ENCODE measurements at regions not wholly inside any gene's neighbourhood (a gene's known extent, or its start where the extent isn't known, plus 50 kb on each side); places are given as distances from the start of the nearest gene placed in this dataset.

DNA sequence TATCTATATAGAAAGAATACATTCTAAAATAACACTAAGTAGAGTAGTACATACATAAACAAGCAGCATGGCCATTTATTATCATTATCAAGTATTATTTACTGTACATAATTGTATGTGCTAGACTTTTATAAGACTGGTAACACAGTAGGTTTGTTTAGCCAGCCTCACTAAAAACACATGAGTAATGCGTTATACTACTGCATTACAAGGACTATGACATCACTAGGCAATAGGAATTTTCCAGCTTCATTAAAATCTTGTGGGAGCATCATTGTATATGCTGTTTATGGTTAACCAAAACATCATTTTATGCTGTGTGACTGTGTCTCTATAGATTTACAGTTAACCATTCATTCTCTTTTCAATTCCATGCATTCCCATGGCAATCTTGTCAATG is 131.7 kb upstream of the HDGFL1 start:
- no peak for DNase-seq
- ChIA-PET CTCF (interaction anchor here (0.5 kb wide), 1 partner anchor 190 kb away, joined by 4 read pairs; no protein-coding TSS in a partner anchor), POLR2A (no interaction called here)
- ATAC-seq: no peak
- Mint-ChIP-seq H3K27ac (no peak overlapping the region), H3K9me3 (ENCODE audit: low read depth) (no peaks in the 10 kb centered on the region), H3K36me3 (ENCODE audit: low read depth) (no peaks in the 10 kb centered on the region), H3K4me3 (no peak overlapping the region), H3K4me1 (no peaks in the 10 kb centered on the region), H3K27me3 (no peaks in the 10 kb centered on the region)
- intact Hi-C loops (cut with DNase I, micrococcal nuclease): no loop called here

DNA sequence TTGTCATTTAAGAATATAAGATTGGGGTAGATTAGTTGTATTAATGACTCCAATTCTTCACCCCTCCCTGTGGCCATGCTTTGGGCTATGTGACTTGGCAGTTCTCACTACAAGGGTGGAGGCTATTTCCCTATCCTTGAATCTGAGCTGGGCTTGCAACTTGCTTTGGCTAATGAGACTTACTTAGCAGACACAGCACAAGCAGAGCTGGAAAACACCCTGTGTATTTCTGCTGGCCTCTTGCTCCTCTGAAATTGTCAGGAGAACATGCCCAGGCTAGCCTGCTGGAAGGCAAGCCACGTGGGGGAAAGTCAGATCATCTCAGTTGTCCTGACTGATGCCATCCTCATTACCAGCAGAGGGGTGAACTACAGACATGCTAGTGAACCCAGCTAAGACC is 126.5 kb upstream of the HDGFL1 start:
- no peaks in the 10 kb centered on the region for H3K36me3 Mint-ChIP-seq (ENCODE audit: low read depth)
- no peaks in the 10 kb centered on the region for H3K27me3 Mint-ChIP-seq
- intact Hi-C loops (cut with DNase I, micrococcal nuclease): no loop called here
- no peaks in the 10 kb centered on the region for H3K4me1 Mint-ChIP-seq
- H3K9me3 Mint-ChIP-seq (ENCODE audit: low read depth): no peaks in the 10 kb centered on the region
- no peak overlapping the region for H3K27ac Mint-ChIP-seq
- no peak for ATAC-seq
- DNase-seq: no peak
- CTCF ChIA-PET: no interaction called here
- POLR2A ChIA-PET: no interaction called here
- no peak overlapping the region for H3K4me3 Mint-ChIP-seq

DNA sequence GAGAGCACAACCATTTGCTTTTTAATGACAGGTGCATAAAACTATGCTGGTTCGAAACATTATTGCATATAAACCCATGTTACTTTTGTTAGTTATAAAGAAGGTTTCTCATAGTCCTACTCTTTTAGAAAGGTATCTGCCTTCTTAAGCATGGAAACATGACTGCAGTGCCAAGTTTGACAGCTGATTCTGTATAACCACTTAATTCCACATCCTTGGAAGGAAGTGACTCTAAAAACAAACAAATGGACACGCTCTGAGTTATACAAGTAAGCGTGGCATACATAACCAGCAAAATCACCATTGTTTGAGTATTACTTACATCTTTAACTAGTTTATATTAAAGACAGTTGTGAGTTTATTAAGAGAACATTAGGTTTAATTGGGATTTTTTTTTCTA is 125.0 kb upstream of the HDGFL1 start:
- Mint-ChIP-seq H3K27ac (no peak overlapping the region), H3K27me3 (no peaks in the 10 kb centered on the region), H3K36me3 (ENCODE audit: low read depth) (no peaks in the 10 kb centered on the region), H3K4me1 (no peaks in the 10 kb centered on the region), H3K4me3 (no peak overlapping the region), H3K9me3 (ENCODE audit: low read depth) (no peaks in the 10 kb centered on the region)
- ChIA-PET POLR2A (no interaction called here), CTCF (interaction anchor here (0.6 kb wide), 1 partner anchor 675 kb away, joined by 3 read pairs; no protein-coding TSS in a partner anchor)
- ATAC-seq (no peak), DNase-seq (no peak)
- intact Hi-C loops (cut with DNase I, micrococcal nuclease): no loop called here

DNA sequence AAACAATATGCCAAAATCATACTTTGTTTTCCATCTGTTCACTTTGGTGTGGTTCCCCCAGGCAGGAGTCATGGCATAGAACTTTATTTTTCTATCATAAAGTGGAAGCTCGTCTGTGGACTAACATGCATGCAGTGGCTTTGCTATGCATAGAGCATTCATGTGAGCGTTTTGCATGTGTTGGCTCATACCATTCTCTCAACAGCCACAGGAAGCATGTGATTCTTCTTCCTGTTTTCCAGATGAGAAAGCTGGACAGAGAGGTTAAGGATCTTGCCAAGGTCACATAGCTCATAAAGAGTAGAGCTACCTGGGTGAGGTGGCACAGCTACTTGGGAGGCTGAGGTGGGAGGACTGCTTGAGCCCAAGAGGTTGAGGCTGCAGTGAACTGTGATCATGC is 123.4 kb upstream of the HDGFL1 start:
- no peaks in the 10 kb centered on the region for H3K27me3 Mint-ChIP-seq
- no peak overlapping the region for H3K27ac Mint-ChIP-seq
- ATAC-seq (no peak), DNase-seq (no peak)
- ChIA-PET POLR2A (no interaction called here), CTCF (interaction anchor here (0.6 kb wide), 1 partner anchor 11 kb away, joined by 3 read pairs; no protein-coding TSS in a partner anchor)
- no peaks in the 10 kb centered on the region for H3K4me1 Mint-ChIP-seq
- no peak overlapping the region for H3K4me3 Mint-ChIP-seq
- intact Hi-C loops (cut with DNase I, micrococcal nuclease): no loop called here
- no peaks in the 10 kb centered on the region for H3K9me3 Mint-ChIP-seq (ENCODE audit: low read depth)
- H3K36me3 Mint-ChIP-seq (ENCODE audit: low read depth): no peaks in the 10 kb centered on the region

DNA sequence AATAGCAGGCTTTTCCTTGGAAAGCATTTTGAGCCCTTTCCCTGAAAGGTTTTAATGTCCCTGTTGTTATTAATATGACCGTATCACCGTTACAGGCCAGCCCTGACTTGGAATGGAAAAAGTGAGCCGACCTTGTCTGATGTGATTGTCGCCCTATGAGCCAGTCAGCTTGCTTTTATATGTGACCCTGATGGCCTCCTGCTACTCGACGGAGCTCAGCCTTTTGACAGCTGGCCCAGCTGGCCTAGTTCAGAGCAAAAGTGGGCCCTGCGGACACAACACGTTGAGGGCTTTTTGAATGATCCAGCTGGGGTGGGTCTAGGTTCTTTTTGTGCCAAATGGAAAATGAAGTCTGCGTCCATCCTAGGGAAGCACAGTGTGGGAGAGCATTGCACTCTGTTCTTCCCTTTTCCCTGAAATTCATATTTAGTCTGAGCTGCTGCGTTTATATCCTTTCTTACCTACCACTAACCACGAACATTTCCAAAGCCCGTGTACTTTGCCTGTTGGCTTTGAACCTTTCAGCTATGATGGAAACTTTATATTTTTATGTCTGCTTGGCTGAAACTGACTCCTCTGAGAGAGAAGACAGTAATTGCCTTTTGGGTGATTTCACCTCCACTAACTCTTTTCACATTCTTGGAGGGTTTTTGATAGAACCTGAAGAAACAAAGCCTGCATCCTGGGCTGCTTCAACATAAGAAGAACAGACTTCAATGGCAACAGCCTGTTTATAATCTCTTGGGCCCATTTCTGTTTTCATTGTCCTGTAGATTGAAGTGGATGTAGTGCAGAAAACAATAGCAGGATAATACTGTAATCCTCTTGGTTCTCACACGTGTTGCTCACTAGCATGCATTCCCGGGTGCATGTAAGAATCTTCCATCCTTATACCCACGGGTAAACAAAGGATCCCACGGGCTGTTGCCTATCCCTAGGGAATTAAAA is 121.8 kb upstream of the HDGFL1 start:
- Mint-ChIP-seq H3K27ac (no peak overlapping the region), H3K4me3 (no peak overlapping the region), H3K36me3 (ENCODE audit: low read depth) (no peaks in the 10 kb centered on the region), H3K9me3 (ENCODE audit: low read depth) (no peaks in the 10 kb centered on the region), H3K27me3 (no peaks in the 10 kb centered on the region), H3K4me1 (no peaks in the 10 kb centered on the region)
- ATAC-seq: no peak
- ChIA-PET CTCF (interaction anchor here (0.8 to 1.0 kb wide), 2 partner anchors 25 to 1146 kb away, joined by 3 read pairs; no protein-coding TSS in a partner anchor), POLR2A (no interaction called here)
- intact Hi-C loops (cut with DNase I, micrococcal nuclease): no loop called here
- DNase-seq: no peak

DNA sequence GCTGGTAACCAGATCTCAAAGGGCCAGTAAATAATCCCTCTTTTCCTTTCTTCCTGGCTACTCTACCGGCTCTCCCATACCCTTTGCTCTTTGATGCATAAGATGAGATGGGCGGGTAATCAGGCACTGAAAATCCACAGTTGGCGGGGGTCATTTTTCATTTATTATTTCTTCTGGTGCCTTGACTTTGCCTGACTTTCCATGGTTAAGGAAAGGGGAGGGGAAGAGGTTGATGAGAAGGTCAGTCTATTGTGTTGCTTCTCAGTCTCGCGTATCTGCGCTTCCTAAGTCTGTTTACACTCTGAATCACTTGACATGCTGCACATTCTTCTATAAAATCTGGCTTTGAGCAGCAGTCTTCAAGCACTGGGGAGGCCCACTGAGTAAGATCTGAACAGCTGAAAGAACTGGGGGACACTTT is 121.1 kb upstream of the HDGFL1 start:
- ATAC-seq: no peak
- Mint-ChIP-seq H3K9me3 (ENCODE audit: low read depth) (no peaks in the 10 kb centered on the region), H3K4me3 (no peak overlapping the region), H3K4me1 (no peaks in the 10 kb centered on the region), H3K36me3 (ENCODE audit: low read depth) (no peaks in the 10 kb centered on the region), H3K27me3 (no peaks in the 10 kb centered on the region), H3K27ac (no peak overlapping the region)
- CTCF ChIA-PET: interaction anchor here (0.8 kb wide), 1 partner anchor 1147 kb away, joined by 3 read pairs; no protein-coding TSS in a partner anchor
- intact Hi-C loops (cut with DNase I, micrococcal nuclease): no loop called here
- DNase-seq: no peak
- POLR2A ChIA-PET: no interaction called here

DNA sequence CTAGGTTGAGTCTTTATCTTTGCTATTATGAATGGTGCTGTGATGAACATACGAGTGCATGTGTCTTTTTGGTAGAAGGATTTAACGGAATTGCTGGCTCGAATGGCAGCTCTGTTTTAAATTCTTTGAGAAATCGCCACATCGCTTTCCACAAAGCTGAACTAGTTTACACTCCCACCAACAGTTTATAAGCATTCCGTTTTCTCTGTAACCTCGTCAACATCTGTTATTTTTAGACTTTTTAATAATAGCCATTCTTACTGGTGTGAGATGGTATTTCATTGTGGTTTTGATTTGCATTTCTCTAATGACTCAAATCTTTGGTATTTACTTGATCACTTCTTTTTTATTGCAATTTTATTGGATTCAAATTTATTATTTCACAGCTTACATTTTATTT is 117.4 kb upstream of the HDGFL1 start:
- DNase-seq (no peak), ATAC-seq (no peak)
- Mint-ChIP-seq H3K4me1 (no peaks in the 10 kb centered on the region), H3K27me3 (no peaks in the 10 kb centered on the region), H3K27ac (no peak overlapping the region), H3K9me3 (ENCODE audit: low read depth) (peaks cover 3% of the 10 kb centered on the region), H3K4me3 (no peak overlapping the region), H3K36me3 (ENCODE audit: low read depth) (no peaks in the 10 kb centered on the region)
- intact Hi-C loops (cut with DNase I, micrococcal nuclease): no loop called here
- CTCF ChIA-PET: no interaction called here
- POLR2A ChIA-PET: no interaction called here

DNA sequence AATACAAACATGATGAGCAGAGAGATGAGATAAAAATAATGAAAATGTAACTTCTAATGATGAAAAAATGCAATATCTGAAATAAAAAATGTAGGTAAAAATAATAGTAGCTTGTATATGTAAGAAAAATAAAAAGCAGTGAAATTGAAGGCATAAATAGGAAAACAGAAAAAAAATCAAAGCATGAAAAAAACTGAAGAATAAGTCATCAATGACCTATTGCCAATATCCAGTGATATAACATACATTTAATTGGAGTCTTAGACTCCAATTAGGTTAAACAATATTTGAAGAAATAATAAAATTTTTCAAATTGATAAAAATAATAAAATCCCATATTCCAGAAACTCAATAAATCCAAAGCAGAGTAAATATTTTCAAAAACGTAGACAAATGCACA is 114.0 kb upstream of the HDGFL1 start:
- Mint-ChIP-seq H3K4me3 (no peak overlapping the region), H3K4me1 (no peaks in the 10 kb centered on the region), H3K27me3 (no peaks in the 10 kb centered on the region), H3K36me3 (ENCODE audit: low read depth) (no peaks in the 10 kb centered on the region), H3K9me3 (ENCODE audit: low read depth) (peaks cover 3% of the 10 kb centered on the region), H3K27ac (no peak overlapping the region)
- ChIA-PET CTCF (no interaction called here), POLR2A (no interaction called here)
- no peak for ATAC-seq
- DNase-seq: no peak
- intact Hi-C loops (cut with DNase I, micrococcal nuclease): no loop called here

DNA sequence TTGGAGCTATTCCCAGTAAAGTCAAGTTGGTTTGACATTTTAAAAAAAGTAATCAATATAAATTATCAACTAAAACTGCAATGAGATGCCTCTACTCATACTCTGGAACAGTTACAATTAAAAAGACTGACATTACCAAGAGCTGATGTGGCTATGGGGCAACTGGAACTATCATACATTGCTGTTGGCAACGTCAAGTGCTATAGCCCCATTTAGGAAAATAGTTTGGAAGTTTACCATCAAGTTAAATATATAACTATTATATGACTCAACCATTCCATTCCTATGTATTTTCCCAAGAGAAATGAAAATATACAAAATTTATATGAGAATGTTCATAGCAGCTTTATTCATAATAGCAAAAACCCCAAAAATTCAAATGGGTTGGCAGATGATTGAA is 111.4 kb upstream of the HDGFL1 start:
- Mint-ChIP-seq H3K36me3 (ENCODE audit: low read depth) (no peaks in the 10 kb centered on the region), H3K27me3 (no peaks in the 10 kb centered on the region), H3K9me3 (ENCODE audit: low read depth) (peaks cover 3% of the 10 kb centered on the region), H3K4me3 (no peak overlapping the region), H3K4me1 (no peaks in the 10 kb centered on the region), H3K27ac (no peak overlapping the region)
- ChIA-PET CTCF (no interaction called here), POLR2A (no interaction called here)
- no peak for DNase-seq
- no peak for ATAC-seq
- intact Hi-C loops (cut with DNase I, micrococcal nuclease): no loop called here

DNA sequence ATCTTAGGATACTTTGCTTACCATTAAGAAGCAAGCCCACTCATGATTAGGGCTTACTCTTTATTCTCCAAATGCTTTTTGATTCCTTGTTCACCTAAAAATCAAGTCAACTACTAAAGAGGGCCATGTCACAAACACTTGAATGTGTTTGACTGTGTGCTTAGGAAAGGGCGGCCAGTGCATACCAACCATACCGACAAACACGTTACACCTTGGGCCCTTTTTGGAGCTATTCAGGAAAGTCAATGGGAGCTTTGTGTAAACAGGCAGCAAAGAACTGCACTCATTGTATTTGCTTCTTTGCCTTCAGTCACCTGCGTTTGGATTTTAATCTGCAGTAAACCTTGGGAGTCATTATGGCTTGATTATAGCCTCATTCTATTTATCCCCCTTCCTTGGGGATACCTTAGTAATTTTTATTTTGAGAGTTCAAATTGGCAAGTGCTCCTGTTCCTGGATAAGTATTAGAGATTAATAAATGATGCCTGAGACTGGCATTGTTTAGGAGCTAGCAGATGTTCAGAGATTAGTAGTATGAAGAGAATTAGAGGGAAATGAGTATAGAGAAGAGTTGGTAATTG is 102.6 kb upstream of the HDGFL1 start:
- Mint-ChIP-seq H3K27me3 (no peaks in the 10 kb centered on the region), H3K4me1 (no peaks in the 10 kb centered on the region), H3K9me3 (ENCODE audit: low read depth) (peaks cover 2% of the 10 kb centered on the region), H3K36me3 (ENCODE audit: low read depth) (peaks cover 2% of the 10 kb centered on the region), H3K4me3 (no peak overlapping the region), H3K27ac (no peak overlapping the region)
- ChIA-PET CTCF (no interaction called here), POLR2A (no interaction called here)
- intact Hi-C loops (cut with DNase I, micrococcal nuclease): no loop called here
- DNase-seq: no peak
- ATAC-seq: no peak

DNA sequence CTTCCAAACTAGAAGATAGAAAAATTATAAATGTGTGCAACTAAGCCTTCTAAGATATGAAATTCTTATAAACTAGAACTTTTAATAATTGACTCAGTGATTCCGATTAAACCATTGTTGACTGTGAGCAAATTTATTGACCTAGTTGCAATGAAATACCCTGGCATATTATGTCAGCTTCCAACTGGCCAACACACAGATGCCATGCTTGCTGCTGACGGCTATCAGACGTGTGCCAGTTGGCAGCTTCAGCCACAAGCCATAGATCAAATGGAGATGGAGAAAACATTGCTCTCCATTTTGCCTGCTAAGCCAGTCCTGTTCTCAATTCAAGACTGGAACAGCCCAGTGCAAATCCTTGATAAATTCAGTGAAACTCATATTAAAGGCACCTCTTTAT is 101.7 kb upstream of the HDGFL1 start:
- intact Hi-C loops (cut with DNase I, micrococcal nuclease): no loop called here
- no peak for ATAC-seq
- POLR2A ChIA-PET: no interaction called here
- peaks cover 2% of the 10 kb centered on the region for H3K36me3 Mint-ChIP-seq (ENCODE audit: low read depth)
- H3K4me3 Mint-ChIP-seq: no peak overlapping the region
- H3K9me3 Mint-ChIP-seq (ENCODE audit: low read depth): peaks cover 2% of the 10 kb centered on the region
- H3K4me1 Mint-ChIP-seq: no peaks in the 10 kb centered on the region
- CTCF ChIA-PET: no interaction called here
- H3K27ac Mint-ChIP-seq: no peak overlapping the region
- no peaks in the 10 kb centered on the region for H3K27me3 Mint-ChIP-seq
- no peak for DNase-seq

DNA sequence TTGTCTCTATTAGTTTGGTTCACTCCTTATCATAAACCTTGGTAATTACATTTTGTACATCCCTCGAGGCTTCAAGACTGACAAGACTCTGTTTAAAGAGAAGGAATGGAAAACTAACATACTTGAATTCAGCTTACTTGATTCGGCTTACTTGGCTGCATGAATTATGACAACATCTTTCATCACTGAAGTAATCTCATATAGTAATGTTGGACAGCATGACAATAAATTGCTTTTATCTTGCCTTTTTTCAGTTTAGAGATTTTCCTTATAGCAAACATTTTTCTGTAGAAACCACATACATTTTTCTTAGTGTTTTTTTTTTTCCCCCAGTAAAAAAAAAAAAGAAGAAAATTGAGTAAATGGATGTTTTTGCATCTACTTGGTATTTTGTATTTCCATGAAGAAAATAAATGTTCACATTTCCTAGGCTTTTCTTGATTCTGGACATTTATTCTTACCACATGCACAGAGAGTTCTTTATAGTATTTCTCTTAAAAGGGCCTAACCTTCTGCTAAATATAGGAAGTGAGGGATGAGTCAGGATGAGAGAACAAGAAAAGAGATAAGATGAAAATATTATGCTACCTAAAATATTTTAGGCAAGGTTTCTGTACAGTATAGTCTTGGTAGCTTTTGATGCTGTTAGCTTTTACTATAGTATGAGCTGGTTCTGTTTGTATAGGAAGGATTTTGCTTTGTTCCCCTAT is 101.0 kb upstream of the HDGFL1 start:
- no peak overlapping the region for H3K27ac Mint-ChIP-seq
- ATAC-seq (no peak), DNase-seq (no peak)
- H3K36me3 Mint-ChIP-seq (ENCODE audit: low read depth): peaks cover 2% of the 10 kb centered on the region
- no peak overlapping the region for H3K4me3 Mint-ChIP-seq
- ChIA-PET POLR2A (no interaction called here), CTCF (no interaction called here)
- no peaks in the 10 kb centered on the region for H3K27me3 Mint-ChIP-seq
- H3K9me3 Mint-ChIP-seq (ENCODE audit: low read depth): peaks cover 2% of the 10 kb centered on the region
- no peaks in the 10 kb centered on the region for H3K4me1 Mint-ChIP-seq
- intact Hi-C loops (cut with DNase I, micrococcal nuclease): no loop called here

Measured in activated CD4-positive, alpha-beta T cell treated with anti-CD3 and anti-CD28 coated beads for 36 hours (primary cell).